ENCODE measurements at regions not wholly inside any gene's neighbourhood (a gene's known extent, or its start where the extent isn't known, plus 50 kb on each side); places are given as distances from the start of the nearest gene placed in this dataset.

DNA sequence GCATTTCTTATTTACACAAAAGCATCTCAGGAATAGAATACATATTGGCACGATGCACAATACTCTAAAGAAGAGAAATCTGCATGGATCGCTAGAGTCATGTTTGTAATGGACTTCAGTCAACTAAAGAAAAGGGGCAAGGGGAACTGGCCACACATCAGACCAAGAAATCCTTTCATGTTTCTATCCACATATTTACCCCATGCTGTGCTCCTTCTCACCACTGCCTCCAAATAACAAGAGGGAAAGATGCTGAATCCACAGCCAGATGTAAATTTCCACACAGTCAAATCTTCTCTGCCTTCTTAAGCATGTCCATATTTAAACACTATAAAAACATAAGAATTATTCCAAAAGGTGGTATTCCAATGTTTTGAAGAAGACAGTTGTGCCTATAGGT, 67.6 kb downstream of the COX18 start:
- Histone ChIP-seq H3K4me1 (ENCODE audit: insufficient read depth, poor library complexity, severe bottlenecking) (peaks cover 6% of the 10 kb centered on the region), H3K36me3 (ENCODE audit: low read depth) (no peaks in the 10 kb centered on the region), H3K27ac (ENCODE audit: poor library complexity, severe bottlenecking) (no peak overlapping the region), H3K9me3 (ENCODE audit: severe bottlenecking) (no peaks in the 10 kb centered on the region), H3K4me3 (ENCODE audit: severe bottlenecking) (no peak overlapping the region), H3K27me3 (ENCODE audit: insufficient read depth, poor library complexity, severe bottlenecking) (no peaks in the 10 kb centered on the region)
- TF ChIP-seq, protein P1, sequence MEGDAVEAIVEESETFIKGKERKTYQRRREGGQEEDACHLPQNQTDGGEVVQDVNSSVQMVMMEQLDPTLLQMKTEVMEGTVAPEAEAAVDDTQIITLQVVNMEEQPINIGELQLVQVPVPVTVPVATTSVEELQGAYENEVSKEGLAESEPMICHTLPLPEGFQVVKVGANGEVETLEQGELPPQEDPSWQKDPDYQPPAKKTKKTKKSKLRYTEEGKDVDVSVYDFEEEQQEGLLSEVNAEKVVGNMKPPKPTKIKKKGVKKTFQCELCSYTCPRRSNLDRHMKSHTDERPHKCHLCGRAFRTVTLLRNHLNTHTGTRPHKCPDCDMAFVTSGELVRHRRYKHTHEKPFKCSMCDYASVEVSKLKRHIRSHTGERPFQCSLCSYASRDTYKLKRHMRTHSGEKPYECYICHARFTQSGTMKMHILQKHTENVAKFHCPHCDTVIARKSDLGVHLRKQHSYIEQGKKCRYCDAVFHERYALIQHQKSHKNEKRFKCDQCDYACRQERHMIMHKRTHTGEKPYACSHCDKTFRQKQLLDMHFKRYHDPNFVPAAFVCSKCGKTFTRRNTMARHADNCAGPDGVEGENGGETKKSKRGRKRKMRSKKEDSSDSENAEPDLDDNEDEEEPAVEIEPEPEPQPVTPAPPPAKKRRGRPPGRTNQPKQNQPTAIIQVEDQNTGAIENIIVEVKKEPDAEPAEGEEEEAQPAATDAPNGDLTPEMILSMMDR (IDR thresholded peaks at IDR 0.05; ENCODE audit: poor library complexity, severe bottlenecking), result no peak
- no peak for DNase-seq (ENCODE audit: low spot score)
- no peak for ATAC-seq (ENCODE audit: low read depth)

GRCh38 chr4:72997409-72997808, 72.1 kb downstream of the COX18 start:
- peaks cover 6% of the 10 kb centered on the region for H3K4me1 ChIP-seq (ENCODE audit: insufficient read depth, poor library complexity, severe bottlenecking)

GRCh38 chr4:72994670-72995069, 74.8 kb downstream of the COX18 start:
- H3K36me3 ChIP-seq (ENCODE audit: low read depth), result no peaks in the 10 kb centered on the region
- DNase-seq (ENCODE audit: low spot score) (no peak), ATAC-seq (ENCODE audit: low read depth) (no peak)
- no peak overlapping the region for H3K4me3 ChIP-seq (ENCODE audit: severe bottlenecking)
- no peaks in the 10 kb centered on the region for H3K9me3 ChIP-seq (ENCODE audit: severe bottlenecking)
- no peaks in the 10 kb centered on the region for H3K27me3 ChIP-seq (ENCODE audit: insufficient read depth, poor library complexity, severe bottlenecking)
- TF ChIP-seq, protein P1 (IDR thresholded peaks at IDR 0.05; ENCODE audit: poor library complexity, severe bottlenecking), result no peak
- peaks cover 6% of the 10 kb centered on the region for H3K4me1 ChIP-seq (ENCODE audit: insufficient read depth, poor library complexity, severe bottlenecking)
- no peak overlapping the region for H3K27ac ChIP-seq (ENCODE audit: poor library complexity, severe bottlenecking)

More at GRCh38 chr4:72997409-72997808, 72.1 kb downstream of the COX18 start:
- DNase-seq (ENCODE audit: low spot score) (peak; percentile 81), ATAC-seq (ENCODE audit: low read depth) (peak; percentile 99)
- no peaks in the 10 kb centered on the region for H3K27me3 ChIP-seq (ENCODE audit: insufficient read depth, poor library complexity, severe bottlenecking)
- no peaks in the 10 kb centered on the region for H3K36me3 ChIP-seq (ENCODE audit: low read depth)
- no peak overlapping the region for H3K27ac ChIP-seq (ENCODE audit: poor library complexity, severe bottlenecking)
- no peaks in the 10 kb centered on the region for H3K9me3 ChIP-seq (ENCODE audit: severe bottlenecking)
- H3K4me3 ChIP-seq (ENCODE audit: severe bottlenecking), result no peak overlapping the region
- TF ChIP-seq, protein P1 (IDR thresholded peaks at IDR 0.05; ENCODE audit: poor library complexity, severe bottlenecking), result no peak

GRCh38 chr4:72993876-72994275, 75.6 kb downstream of the COX18 start:
- no peak overlapping the region for H3K27ac ChIP-seq (ENCODE audit: poor library complexity, severe bottlenecking)
- H3K4me3 ChIP-seq (ENCODE audit: severe bottlenecking), result no peak overlapping the region
- H3K27me3 ChIP-seq (ENCODE audit: insufficient read depth, poor library complexity, severe bottlenecking), result no peaks in the 10 kb centered on the region
- no peaks in the 10 kb centered on the region for H3K36me3 ChIP-seq (ENCODE audit: low read depth)
- H3K9me3 ChIP-seq (ENCODE audit: severe bottlenecking), result no peaks in the 10 kb centered on the region
- ATAC-seq (ENCODE audit: low read depth), result no peak
- peaks cover 6% of the 10 kb centered on the region for H3K4me1 ChIP-seq (ENCODE audit: insufficient read depth, poor library complexity, severe bottlenecking)
- no peak for DNase-seq (ENCODE audit: low spot score)
- TF ChIP-seq, protein P1 (IDR thresholded peaks at IDR 0.05; ENCODE audit: poor library complexity, severe bottlenecking), result no peak

GRCh38 chr4:72991873-72992272, 77.6 kb downstream of the COX18 start:
- Histone ChIP-seq H3K4me3 (ENCODE audit: severe bottlenecking) (no peak overlapping the region), H3K4me1 (ENCODE audit: insufficient read depth, poor library complexity, severe bottlenecking) (no peaks in the 10 kb centered on the region), H3K27ac (ENCODE audit: poor library complexity, severe bottlenecking) (no peak overlapping the region), H3K27me3 (ENCODE audit: insufficient read depth, poor library complexity, severe bottlenecking) (no peaks in the 10 kb centered on the region), H3K9me3 (ENCODE audit: severe bottlenecking) (no peaks in the 10 kb centered on the region), H3K36me3 (ENCODE audit: low read depth) (no peaks in the 10 kb centered on the region)
- DNase-seq (ENCODE audit: low spot score), result no peak
- TF ChIP-seq, protein P1 (IDR thresholded peaks at IDR 0.05; ENCODE audit: poor library complexity, severe bottlenecking), result no peak
- no peak for ATAC-seq (ENCODE audit: low read depth)
